ENCODE measurements at regions not wholly inside any gene's neighbourhood (a gene's known extent, or its start where the extent isn't known, plus 50 kb on each side); places are given as distances from the start of the nearest gene placed in this dataset.

GRCh38 chr1:157238585-157238984, 100.4 kb upstream of the ETV3 start:
- WGBS, 2 donors, result 44 to 57% methylated on average over 4 of the region's 4 CpGs
- TF ChIP-seq EP300 (IDR thresholded peaks at IDR 0.05) (no peak), POLR2A (IDR thresholded peaks at IDR 0.05) (no peak), CTCF (IDR thresholded peaks at IDR 0.05) (no peak)
- Histone ChIP-seq H3K4me1 (no peaks in the 10 kb centered on the region), H3K36me3 (no peaks in the 10 kb centered on the region), H3K27ac (no peak overlapping the region), H3K27me3 (no peaks in the 10 kb centered on the region), H3K9me3 (no peaks in the 10 kb centered on the region), H3K4me3 (no peak overlapping the region)
- no peak for DNase-seq (ENCODE audit: low spot score in 2 of 2)

- Histone ChIP-seq H3K36me3 (no peaks in the 10 kb centered on the region), H3K27ac (no peak overlapping the region), H3K4me1 (no peaks in the 10 kb centered on the region), H3K9me3 (no peaks in the 10 kb centered on the region), H3K4me3 (no peak overlapping the region), H3K27me3 (no peaks in the 10 kb centered on the region)
- no peak for DNase-seq (ENCODE audit: low spot score in 2 of 2)
- 85 to 91% methylated on average over 3 of the region's 3 CpGs for WGBS, 2 donors
- TF ChIP-seq POLR2A (IDR thresholded peaks at IDR 0.05) (no peak), EP300 (IDR thresholded peaks at IDR 0.05) (no peak), CTCF (IDR thresholded peaks at IDR 0.05) (no peak)
Measured at GRCh38 chr1:157237981-157238380, 99.8 kb upstream of the ETV3 start.

- no peak overlapping the region for H3K27ac ChIP-seq
- DNase-seq (ENCODE audit: low spot score in 2 of 2), result no peak
- H3K9me3 ChIP-seq, result no peaks in the 10 kb centered on the region
- H3K27me3 ChIP-seq, result no peaks in the 10 kb centered on the region
- no peaks in the 10 kb centered on the region for H3K36me3 ChIP-seq
- H3K4me1 ChIP-seq, result no peaks in the 10 kb centered on the region
- TF ChIP-seq EP300 (IDR thresholded peaks at IDR 0.05) (no peak), POLR2A (IDR thresholded peaks at IDR 0.05) (no peak), CTCF (IDR thresholded peaks at IDR 0.05) (no peak)
- H3K4me3 ChIP-seq, result no peak overlapping the region
- WGBS, 2 donors, result 78 to 83% methylated on average over 4 of the region's 4 CpGs
Measured at GRCh38 chr1:157237522-157237921, 99.3 kb upstream of the ETV3 start.

- 58 to 72% methylated on average over 4 of the region's 4 CpGs for WGBS, 2 donors
- no peaks in the 10 kb centered on the region for H3K36me3 ChIP-seq
- no peak for DNase-seq (ENCODE audit: low spot score in 2 of 2)
- no peak overlapping the region for H3K27ac ChIP-seq
- no peaks in the 10 kb centered on the region for H3K9me3 ChIP-seq
- H3K4me1 ChIP-seq, result no peaks in the 10 kb centered on the region
- H3K4me3 ChIP-seq, result no peak overlapping the region
- H3K27me3 ChIP-seq, result no peaks in the 10 kb centered on the region
- TF ChIP-seq CTCF (IDR thresholded peaks at IDR 0.05), result no peak
Measured at GRCh38 chr1:157236072-157236471, 97.9 kb upstream of the ETV3 start.

- no peak overlapping the region for H3K4me3 ChIP-seq
- no peaks in the 10 kb centered on the region for H3K4me1 ChIP-seq
- no peaks in the 10 kb centered on the region for H3K27me3 ChIP-seq
- TF ChIP-seq CTCF (IDR thresholded peaks at IDR 0.05) (no peak), EP300 (IDR thresholded peaks at IDR 0.05) (no peak)
- H3K36me3 ChIP-seq, result no peaks in the 10 kb centered on the region
- no peaks in the 10 kb centered on the region for H3K9me3 ChIP-seq
- 58 to 61% methylated on average over 4 of the region's 4 CpGs for WGBS, 2 donors
- DNase-seq (ENCODE audit: low spot score in 2 of 2), result no peak
- H3K27ac ChIP-seq, result no peak overlapping the region
Measured at GRCh38 chr1:157235307-157235706, 97.1 kb upstream of the ETV3 start.

All from tibial nerve (tissue), 4 donors.